WTC11 (cell line): ENCODE measurements at regions not wholly inside any gene's neighbourhood (a gene's known extent, or its start where the extent isn't known, plus 50 kb on each side); places are given as distances from the start of the nearest gene placed in this dataset.

ENCODE experiments used
- GABPB1 ChIP-seq: sonication (generic); formaldehyde crosslinking; IDR thresholded peaks from 2 replicates; pipeline ENCODE4 v1.8.1; 2023; ENCODE audit warnings: mild to moderate bottlenecking, missing genetic modification reagents
- MYBL2 ChIP-seq: sonication (generic); formaldehyde crosslinking; IDR thresholded peaks from 2 replicates; pipeline ENCODE4 v1.8.1; 2023; ENCODE audit warnings: mild to moderate bottlenecking, moderate library complexity, missing genetic modification reagents
- NR1H2 ChIP-seq: sonication (generic); formaldehyde crosslinking; IDR thresholded peaks from 2 replicates; pipeline ENCODE4 v1.9.0; 2021; ENCODE audit warnings: mild to moderate bottlenecking, moderate library complexity, missing genetic modification reagents
- TF ChIP-seq, protein P1 (sequence below): sonication (generic); formaldehyde crosslinking; IDR thresholded peaks from 2 replicates; pipeline ENCODE4 v1.8.0; 2022; ENCODE audit warnings: mild to moderate bottlenecking, missing genetic modification reagents
- TF ChIP-seq, protein P2 (sequence below): sonication (generic); formaldehyde crosslinking; IDR thresholded peaks from 2 replicates; pipeline ENCODE4 v1.8.0; 2023; ENCODE audit warnings: missing genetic modification reagents
- TF ChIP-seq, protein P3 (sequence below): sonication (generic); formaldehyde crosslinking; IDR thresholded peaks from 2 replicates; pipeline ENCODE4 v1.8.1; 2022; ENCODE audit warnings: low read depth, missing genetic modification reagents, borderline replicate concordance

DNA sequence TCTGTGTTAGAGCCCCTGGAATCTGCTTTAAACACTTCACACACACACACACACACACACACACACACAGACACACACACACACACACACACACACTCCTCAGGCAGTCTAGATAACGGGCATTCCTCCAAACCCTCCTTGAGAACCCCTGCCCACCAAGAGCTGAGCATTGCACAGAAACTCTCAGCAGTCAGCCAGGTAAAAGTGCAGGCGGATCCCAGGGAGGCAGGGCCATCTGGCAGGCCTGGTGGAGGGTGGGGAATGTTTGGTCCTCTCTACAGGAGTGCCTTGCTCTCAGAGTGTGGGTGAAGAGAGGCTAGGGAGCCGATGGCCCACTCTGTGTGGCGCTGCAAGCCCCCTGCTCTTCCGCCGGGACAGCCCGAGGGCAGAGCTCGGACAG lies 190.2 kb downstream of the BUD13 start:
- TF ChIP-seq NR1H2: no peak
- TF ChIP-seq, protein P1, sequence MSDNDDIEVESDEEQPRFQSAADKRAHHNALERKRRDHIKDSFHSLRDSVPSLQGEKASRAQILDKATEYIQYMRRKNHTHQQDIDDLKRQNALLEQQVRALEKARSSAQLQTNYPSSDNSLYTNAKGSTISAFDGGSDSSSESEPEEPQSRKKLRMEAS (CRISPR knock-in tag): no peak
- TF ChIP-seq, protein P2, sequence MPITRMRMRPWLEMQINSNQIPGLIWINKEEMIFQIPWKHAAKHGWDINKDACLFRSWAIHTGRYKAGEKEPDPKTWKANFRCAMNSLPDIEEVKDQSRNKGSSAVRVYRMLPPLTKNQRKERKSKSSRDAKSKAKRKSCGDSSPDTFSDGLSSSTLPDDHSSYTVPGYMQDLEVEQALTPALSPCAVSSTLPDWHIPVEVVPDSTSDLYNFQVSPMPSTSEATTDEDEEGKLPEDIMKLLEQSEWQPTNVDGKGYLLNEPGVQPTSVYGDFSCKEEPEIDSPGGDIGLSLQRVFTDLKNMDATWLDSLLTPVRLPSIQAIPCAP (CRISPR knock-in tag): no peak
- TF ChIP-seq, protein P3, sequence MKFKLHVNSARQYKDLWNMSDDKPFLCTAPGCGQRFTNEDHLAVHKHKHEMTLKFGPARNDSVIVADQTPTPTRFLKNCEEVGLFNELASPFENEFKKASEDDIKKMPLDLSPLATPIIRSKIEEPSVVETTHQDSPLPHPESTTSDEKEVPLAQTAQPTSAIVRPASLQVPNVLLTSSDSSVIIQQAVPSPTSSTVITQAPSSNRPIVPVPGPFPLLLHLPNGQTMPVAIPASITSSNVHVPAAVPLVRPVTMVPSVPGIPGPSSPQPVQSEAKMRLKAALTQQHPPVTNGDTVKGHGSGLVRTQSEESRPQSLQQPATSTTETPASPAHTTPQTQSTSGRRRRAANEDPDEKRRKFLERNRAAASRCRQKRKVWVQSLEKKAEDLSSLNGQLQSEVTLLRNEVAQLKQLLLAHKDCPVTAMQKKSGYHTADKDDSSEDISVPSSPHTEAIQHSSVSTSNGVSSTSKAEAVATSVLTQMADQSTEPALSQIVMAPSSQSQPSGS (CRISPR knock-in tag): no peak
- TF ChIP-seq GABPB1 (CRISPR knock-in tag): no peak
- no peak for TF ChIP-seq MYBL2 (CRISPR knock-in tag)
